Skin epidermis (tissue), 12 donors: ENCODE measurements at regions not wholly inside any gene's neighbourhood (a gene's known extent, or its start where the extent isn't known, plus 50 kb on each side); places are given as distances from the start of the nearest gene placed in this dataset.
"Not testable (repeated sequence)": the region's sequence is repeated elsewhere in the genome, so short reads cannot be mapped to it uniquely, and the experiment has no call there.

Experiments
- H3K27ac ChIP-seq, 21 experiments: fragments of 200-600 bp; sonication (generic) in 11 of 21; one replicate each; pipeline ENCODE4 v1.5.0; 2020; ENCODE audit warnings: mild to moderate bottlenecking in 3 of 21, inconsistent platforms in 2 of 21, moderate library complexity in 2 of 21
- H3K4me3 ChIP-seq, 7 experiments: fragments of 200-600 bp; sonication (generic) in 2 of 7; one replicate each; pipeline ENCODE4 v1.5.0; 2020; ENCODE audit warnings: inconsistent platforms in 2 of 7, mild to moderate bottlenecking in 2 of 7, moderate library complexity in 1 of 7

DNA sequence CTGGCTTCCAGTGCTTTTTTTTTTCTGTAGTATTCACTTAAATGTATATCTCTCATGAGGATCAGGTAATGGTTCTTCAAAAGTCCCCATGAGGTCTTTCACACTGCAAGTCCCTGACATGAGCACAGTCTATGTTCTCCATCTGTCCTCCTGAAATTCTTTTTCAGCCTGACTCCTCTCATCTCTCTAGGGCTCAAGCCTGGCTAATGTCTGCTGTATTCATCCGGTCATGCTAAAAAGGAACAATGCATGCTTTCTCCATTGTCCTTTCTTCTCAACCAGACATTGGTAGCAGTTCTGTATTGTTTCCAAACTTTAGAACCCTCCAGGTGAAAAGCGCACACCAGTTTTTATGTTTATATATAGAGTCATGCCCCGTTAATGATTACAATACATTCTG lies 368.3 kb upstream of the OLFM3 start:
- no peak overlapping the region for H3K27ac ChIP-seq
- H3K4me3 ChIP-seq = no peak overlapping the region

DNA sequence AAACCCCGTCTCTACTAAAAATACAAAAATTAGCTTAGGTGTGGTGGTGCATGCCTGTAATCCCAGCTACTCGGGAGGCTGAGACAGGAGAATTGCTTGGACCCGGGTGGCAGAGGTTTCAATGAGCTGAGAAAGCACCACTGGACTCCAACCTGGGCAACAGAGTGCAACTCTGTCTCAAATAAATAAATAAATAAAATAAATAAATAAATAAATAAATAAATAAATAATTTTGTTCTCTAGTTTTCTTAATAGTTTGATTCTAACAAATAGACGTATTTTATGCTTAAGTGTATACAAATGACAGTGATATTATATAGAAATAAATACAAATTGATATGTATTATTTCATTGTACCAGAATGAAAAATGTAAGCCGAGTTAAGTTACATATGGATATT lies 339.9 kb upstream of the OLFM3 start:
- Histone ChIP-seq H3K4me3 (no peak overlapping the region), H3K27ac (no peak overlapping the region)

DNA sequence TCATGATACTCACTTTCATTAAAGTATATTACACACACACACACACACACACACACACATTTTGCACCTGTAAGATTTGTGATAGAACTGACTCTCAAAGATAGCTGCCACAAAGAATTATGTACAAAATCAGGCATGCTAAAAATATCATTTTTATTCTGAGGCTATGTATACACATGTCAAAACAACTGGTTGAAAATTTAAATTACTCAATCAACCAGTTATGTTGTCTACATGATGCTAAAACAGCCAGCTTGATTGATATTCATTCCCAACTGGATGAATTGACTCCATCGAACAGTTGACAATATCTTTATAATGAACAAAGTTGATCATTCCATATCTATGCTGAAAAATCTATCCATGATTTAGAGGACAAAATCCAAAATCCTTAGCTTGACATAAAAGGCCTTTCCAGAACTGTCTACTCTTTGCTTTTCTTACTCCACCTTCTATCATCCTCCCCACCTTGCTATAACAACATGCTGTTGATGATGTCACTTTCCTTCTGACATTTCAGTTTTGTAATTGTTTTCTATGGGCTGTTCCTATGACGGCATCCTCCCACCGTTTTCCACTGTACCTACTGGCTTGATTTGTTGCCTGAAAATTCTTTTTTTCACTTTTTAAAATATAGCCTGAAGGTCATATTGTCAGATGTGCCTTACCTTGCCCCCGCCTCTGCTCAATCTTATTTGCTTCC lies 321.5 kb upstream of the OLFM3 start:
- H3K4me3 ChIP-seq = no peak overlapping the region
- H3K27ac ChIP-seq = no peak overlapping the region

DNA sequence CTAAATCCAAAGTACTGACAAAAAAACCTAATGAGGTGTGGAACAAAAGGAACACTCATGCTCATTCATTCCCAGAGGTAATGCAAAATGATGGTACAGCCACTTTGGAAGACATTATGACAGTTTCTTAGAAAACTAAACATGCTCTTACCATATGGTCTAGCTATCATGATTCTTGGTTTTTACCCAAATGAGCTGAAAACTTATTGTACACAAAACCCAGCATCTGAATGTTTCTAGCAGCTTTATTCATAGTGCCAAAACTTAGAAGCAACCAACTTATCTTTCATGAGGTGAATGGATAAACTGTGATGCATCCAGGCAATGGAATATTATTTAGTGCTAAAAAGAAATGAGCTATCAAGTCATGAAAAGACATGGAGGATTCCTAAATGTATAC lies 318.4 kb upstream of the OLFM3 start:
- Histone ChIP-seq H3K27ac (no peak overlapping the region), H3K4me3 (no peak overlapping the region)

DNA sequence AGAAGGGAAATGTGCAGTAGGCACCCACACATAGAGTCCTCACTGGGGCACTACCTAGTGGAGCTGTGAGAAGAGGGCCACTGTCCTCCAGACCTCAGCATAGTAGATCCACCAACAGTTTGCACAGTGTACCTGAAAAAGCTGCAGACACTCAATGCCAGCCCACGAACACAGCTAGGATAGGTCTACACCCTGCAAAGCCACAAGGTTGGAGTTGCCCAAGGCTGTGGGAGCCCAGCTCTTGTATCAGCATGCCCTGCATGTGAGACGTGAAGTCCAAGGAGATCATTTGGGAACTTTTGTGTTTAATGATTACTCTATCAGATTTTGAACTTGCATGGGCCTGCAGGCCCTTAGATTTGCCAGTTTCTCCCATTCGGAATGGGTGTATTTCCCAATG lies 299.4 kb upstream of the OLFM3 start:
- H3K4me3 ChIP-seq = no peak overlapping the region

DNA sequence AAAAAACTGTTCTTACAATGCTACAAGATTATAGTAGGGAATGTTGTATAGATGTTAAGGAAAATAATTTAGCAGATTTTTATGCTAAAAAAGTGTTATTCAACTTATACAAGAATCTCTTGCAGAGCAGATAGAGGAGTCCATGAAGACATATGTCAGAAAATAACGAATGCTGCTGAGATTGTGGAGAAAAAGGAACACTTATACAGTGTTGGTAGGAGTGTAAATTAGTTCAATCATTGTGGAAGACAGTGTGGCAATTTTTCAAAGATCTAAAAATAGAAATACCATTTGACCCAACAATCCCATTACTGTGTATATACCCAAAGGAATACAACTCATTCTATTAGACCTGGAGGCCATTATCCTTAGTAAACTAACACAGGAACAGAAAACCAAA lies 286.2 kb upstream of the OLFM3 start:
- Histone ChIP-seq H3K27ac (no peak overlapping the region), H3K4me3 (no peak overlapping the region)

More for the DNA sequence above, 299.4 kb upstream of the OLFM3 start:
- H3K27ac ChIP-seq = no peak overlapping the region

DNA sequence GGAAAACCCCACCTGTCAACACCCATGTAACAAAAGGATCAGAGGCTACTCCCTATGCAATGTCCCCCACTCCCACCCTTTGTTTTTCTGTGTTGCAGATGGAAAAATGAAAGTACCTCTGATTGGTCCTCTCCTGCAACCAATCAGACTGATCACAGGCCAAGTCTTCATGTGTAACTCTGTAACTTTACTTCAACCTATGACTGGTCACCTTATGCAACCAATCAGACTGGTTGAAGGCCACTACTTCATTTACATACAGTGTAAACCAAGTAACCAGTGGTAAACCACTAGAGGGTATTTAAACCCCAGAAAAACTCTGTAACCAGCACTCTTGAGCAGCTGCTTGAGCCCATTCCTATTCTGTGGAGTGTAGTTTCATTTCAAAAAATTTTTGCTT lies 266.3 kb upstream of the OLFM3 start:
- no peak overlapping the region for H3K4me3 ChIP-seq
- H3K27ac ChIP-seq = no peak overlapping the region

DNA sequence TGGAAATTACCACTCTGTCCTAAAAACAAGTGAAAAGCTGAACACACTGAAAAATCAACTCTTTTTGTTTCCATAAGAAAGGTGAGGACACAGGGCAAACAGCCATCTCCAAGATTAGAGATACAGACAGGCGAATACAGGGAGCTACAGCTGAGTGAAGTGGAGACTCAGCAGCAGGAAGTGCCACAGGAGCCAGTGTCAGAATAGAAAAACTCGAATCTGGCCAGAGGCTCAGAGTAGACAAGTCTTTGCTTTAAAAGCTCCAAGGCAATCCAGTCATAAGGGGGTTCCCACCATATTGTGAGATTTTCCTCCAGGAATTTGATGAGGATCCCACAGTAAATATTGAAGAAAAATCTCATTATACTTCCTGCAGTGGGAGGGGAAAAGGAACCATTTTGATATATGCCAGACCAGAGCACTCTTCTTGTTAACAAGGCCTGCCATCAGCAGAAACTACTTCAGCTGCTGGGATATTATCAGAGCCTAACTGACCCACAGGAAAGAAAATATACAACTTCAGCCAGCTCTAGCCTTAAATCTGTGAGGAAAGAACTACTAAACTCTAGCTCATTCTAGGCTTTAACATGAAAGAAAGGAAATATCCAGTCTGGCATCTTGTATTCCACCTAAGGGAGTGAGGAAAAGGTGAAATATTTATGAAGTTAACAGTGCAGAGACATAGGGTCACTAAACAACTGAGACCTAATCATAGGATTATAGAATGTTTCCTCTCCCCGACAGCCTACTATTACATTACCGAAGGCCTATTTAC lies 256.2 kb upstream of the OLFM3 start:
- H3K27ac ChIP-seq = no peak overlapping the region
- no peak overlapping the region for H3K4me3 ChIP-seq

DNA sequence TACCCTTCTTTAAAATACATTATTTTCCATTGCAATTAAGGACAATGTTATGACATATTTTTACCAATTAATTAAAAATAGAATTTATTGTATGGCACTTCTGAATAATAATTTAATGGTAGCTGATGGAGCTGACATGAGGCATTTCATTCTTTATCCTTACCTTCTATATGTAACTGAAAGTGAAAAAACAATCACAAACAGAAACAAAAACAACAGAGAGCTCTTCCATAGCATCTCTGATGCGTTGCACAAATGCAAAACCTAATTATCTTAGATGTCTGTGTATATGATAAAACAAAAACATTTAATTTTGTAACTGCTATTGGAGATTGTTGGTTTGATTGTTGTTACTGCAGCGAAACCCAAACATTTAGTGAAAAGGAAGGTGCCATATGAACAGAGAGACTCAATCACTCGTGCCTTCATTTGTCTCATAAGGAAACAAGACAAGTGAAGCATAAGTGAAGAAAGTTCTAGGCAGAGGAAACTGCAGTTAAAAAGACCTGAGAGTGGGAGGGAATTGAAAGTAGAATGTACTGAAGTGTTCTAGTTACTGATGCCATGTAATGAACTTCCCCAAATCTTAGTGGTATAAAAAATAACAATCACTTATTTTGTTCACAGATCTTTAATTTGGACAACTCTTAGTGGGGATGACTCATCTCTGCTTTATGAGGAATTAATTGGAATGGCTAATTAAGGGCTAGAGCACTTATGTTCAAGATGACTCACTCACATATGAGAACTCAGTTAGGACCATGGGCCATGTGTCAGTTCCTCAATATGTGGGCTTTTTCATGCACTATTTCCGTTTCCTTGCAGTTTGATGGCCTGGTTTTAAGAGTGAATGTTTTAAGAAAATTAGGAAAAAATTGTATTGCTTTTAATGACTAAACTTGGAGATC lies 245.0 kb upstream of the OLFM3 start:
- Histone ChIP-seq H3K27ac (no peak overlapping the region), H3K4me3 (no peak overlapping the region)

DNA sequence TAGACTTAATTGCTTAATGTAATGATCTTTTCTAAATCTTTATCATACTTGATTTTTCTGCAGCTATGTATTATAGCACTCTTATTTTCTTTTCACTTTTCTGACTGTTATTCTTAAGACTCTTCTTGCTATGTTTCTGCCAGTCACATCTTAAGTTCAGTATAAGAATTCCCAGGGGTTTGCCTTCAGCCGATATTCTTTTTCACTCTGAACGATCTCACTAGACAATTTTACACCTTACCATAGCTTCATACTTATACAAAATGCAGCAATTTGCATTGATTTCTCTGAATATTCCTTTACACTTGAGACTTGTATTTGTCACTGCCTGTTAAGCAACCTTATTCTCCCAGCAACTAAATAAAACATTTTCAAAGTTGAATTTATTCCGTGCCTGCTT lies 242.5 kb upstream of the OLFM3 start:
- Histone ChIP-seq H3K4me3 (no peak overlapping the region), H3K27ac (no peak overlapping the region)

DNA sequence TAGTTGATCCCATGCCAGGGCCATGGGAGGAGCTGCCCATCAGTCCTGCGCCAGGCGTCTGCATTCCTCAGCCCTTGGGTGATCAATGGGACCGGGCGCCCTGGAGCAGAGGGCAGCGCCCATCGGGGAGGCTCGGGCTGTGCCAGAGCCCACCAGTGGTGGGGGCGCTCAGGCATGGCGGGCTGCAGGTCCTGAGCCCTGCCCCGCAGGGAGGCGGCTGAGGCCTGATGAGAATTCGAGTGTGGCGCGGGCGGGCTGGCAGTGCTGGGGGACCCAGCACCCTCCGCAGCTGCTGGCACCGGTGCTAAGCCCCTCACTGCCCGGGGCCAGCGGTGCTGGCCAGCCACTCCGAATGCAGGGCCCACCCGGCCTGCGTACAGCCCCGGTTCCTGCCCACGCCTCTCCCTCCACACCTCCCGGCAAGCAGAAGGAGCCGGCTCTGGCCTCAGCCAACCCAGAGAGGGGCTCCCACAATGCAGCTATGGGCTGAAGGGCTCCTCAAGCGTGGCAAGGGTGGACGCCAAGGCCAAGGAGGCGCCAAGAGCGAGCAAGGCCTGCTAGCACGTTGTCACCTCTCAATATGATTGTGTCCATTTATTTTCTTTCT lies 238.1 kb upstream of the OLFM3 start:
- Histone ChIP-seq H3K27ac (no peak overlapping the region), H3K4me3 (no peak overlapping the region)

DNA sequence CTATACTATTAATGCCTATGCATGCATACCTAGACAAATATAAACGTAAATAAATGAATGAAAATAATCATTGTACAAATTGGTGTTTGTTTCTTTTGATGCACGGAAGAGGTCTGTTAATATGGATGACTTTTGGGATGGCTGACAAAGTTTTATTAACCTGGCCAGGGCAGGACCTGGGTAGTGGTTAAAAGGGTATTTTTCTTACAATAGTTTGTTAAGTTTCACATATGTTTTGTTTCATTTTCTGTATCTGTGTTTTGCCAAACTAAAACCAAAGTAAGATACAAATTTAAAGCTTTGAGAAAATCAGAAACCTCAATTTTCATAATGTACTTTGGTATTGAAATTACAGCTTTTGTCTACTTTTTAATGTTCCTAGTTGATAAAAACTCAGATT lies 222.7 kb upstream of the OLFM3 start:
- H3K4me3 ChIP-seq = no peak overlapping the region
- H3K27ac ChIP-seq = no peak overlapping the region

DNA sequence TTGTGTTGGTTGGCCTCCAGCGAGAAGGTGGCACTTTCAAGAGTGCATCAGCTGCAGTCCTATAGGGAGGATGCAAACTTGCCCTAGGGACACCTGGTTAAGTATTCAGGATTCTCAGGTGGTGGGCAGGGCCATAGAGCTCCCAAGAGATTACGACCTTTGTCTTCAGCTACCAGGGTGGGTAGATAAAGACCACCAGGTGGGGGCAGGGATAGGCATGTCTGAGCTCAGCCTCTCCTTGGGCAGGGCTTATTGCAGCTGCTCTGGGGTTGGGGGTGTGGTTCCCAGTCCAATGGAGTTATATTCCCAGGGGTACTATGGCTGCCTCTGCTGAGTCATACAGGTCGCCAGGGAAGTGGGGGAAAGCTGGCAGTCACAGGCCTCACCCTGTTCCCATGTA lies 214.2 kb upstream of the OLFM3 start:
- not testable (repeated sequence) for H3K27ac ChIP-seq, H3K4me3 ChIP-seq

DNA sequence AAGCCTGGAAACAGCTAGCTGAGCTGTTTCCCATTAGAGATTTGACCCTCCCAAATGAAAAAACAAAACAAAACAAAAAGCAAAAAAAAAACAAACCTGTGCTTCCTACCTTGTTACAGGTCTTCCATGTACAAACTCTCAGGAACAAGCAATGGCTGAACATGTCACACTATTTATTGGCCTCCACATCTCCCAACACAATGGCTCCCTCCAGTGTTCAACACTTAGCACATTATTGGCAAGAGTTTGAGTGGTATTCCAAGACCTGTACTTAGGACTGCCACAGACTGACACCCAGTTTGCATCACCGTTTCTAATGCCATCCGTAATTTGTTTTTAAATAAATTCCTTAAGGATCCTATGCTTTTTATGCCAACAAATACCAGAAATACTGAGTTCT lies 195.0 kb upstream of the OLFM3 start:
- H3K4me3 ChIP-seq = no peak overlapping the region
- H3K27ac ChIP-seq = no peak overlapping the region

DNA sequence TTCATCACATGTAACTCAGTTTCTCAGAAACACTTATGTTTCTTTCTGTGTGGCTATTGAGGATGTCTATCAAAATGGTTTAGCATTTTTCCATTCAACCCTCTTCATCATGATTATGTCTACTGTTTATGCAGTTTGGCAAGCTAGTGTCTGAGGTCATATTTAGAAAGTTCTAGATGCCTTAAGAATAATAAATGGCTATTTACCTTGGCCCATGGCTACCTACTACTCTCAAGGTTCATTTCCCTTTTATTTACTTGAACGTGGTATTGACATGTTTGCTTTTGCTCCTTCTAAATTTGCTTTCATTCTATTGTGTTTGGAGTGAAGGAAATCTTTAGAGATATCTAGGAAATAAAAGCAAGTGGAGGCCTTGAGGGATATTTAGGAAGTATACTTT lies 193.7 kb upstream of the OLFM3 start:
- no peak overlapping the region for H3K27ac ChIP-seq
- H3K4me3 ChIP-seq = no peak overlapping the region

DNA sequence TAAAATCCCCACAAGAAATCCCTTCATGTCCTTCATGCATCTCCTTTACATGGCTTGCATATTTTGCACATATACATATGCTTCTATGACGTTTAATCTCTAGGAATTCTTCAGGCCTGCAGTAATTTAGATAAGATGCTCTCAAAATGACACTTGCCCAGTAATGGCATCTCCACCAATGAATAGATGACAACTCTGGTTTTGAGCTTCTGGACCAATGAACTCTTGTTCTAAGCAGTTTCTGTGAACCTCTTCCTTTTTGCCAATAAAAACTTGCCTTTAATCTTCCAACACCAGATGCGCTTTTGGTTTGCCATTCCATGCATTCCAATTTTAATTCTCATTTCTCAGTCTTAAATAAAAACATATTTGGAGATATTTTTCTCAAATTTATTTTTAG lies 189.8 kb upstream of the OLFM3 start:
- peak overlapping the region in 1 of 21 experiments; percentile 54 for H3K27ac ChIP-seq
- no peak overlapping the region for H3K4me3 ChIP-seq

DNA sequence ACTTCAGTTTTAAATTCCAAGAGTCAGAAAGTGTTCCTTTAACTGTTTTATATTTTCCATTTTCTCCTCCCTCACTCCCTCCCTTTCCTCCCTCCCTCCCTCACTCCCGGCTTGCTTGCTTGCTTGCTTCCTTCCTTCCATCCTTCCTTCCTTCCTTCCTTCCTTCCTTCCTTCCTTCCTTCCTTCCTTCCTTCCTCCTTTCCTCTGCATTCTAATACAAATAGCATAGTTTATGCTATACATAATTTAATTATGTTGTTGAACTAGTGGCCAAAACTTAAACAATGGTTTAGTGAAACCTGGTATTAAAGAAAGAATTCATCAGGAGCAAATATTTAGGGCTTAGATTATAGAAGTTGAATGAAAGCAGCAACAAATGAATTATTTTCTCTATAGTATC lies 188.5 kb upstream of the OLFM3 start:
- Histone ChIP-seq H3K27ac (peak overlapping the region in 1 of 21 experiments; percentile 54), H3K4me3 (no peak overlapping the region)

DNA sequence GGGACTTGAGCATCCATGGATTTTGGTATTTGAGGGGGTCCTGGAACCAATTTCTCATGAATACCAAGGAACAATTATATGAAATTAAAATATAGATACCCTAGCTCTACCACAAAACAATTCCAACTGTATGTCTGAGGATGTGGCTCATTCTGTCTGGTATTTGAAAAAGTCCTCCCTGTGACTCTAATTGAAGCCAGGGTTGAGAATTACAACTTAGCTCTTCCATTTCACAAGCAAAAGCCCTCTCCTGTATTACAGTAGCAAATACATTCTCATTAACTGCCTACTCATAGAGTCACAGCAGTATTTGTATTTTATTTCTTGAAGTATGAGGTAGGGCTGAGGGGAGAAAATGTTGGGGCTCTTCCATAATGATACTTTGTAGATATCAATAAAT lies 187.8 kb upstream of the OLFM3 start:
- H3K27ac ChIP-seq = no peak overlapping the region

DNA sequence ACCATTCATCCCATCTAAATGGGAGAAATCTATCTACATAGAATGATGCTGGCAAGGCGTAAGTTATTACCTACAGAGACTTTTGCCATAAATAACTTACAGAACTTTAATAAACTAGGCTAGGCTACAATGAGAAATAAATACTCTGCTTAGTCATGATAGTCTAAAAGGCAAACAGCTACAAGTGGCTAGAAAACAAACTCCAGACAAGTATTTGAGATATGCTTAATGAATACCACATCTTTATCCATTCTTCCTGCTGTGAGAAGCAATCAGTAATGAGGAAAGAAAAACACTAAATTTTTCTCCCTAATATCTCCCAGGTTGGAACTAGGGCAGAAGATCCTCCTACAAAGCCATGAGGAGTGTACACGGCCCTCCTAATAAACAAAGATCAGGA lies 187.0 kb upstream of the OLFM3 start:
- no peak overlapping the region for H3K4me3 ChIP-seq
- no peak overlapping the region for H3K27ac ChIP-seq

More for the DNA sequence above, 187.8 kb upstream of the OLFM3 start:
- H3K4me3 ChIP-seq = no peak overlapping the region

DNA sequence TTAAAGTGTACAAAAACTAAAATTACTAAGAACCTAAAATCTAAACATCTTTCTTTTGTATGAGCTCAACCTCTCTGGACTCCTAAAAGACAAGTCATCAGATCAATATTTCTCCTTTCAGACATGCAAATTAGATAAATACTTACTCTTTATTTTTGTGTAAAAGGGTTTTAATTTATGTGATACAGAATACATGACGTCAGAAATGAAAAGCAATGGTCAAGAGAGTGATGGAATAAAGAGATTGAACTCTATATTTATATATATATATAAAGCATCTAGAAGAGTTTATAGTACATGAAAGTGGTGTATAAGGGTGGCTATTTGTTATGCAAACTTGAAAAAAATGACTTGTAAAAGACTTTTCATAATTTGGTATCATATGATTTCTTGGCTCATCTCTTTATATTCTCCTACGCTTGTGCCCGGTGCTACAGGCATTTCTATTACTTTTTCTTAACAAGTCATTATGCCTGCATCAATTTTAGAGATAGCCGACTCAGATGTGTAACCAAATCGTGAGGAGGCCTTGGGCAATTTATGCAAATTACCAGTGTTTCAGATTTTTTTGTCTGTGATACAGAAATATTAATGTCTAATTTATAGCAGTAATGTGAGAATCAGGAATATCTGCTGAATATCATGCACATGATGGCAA lies 186.0 kb upstream of the OLFM3 start:
- H3K4me3 ChIP-seq = no peak overlapping the region
- no peak overlapping the region for H3K27ac ChIP-seq
